GM12892 (cell line): ENCODE measurements at regions not wholly inside any gene's neighbourhood (a gene's known extent, or its start where the extent isn't known, plus 50 kb on each side); places are given as distances from the start of the nearest gene placed in this dataset.

Experiments
- DNase-seq: peaks from one replicate; pipeline ENCODE4 v3.0.0; 2011; ENCODE audit not compliant: insufficient read length
- FAIRE-seq: peaks from 2 replicates; lab custom pipeline; 2011; peaks lifted over from hg19 to GRCh38; lab: Jason Lieb, UNC
- POLR2A ChIP-seq: IDR thresholded peaks from 2 replicates; pipeline ENCODE4 v1.6.1; 2011; ENCODE audit warnings: low read depth, low read length, control low read depth
- POLR2AphosphoS5 ChIP-seq: IDR thresholded peaks from 2 replicates; pipeline ENCODE4 v1.6.1; 2011; ENCODE audit warnings: low read depth, low read length, control low read depth
- TAF1 ChIP-seq: IDR thresholded peaks from 2 replicates; pipeline ENCODE4 v1.6.1; 2011; ENCODE audit warnings: low read depth, mild to moderate bottlenecking, control low read depth, low read length, borderline replicate concordance

- FAIRE-seq: peak; percentile 14
Measured at GRCh38 chr5:65068410-65068809, 299.7 kb downstream of the CWC27 start.

GRCh38 chr5:65070026-65070425 is 301.3 kb downstream of the CWC27 start:
- DNase-seq: no peak
- TF ChIP-seq TAF1 (no peak), POLR2A (no peak), POLR2AphosphoS5 (no peak)

More at GRCh38 chr5:65068410-65068809, 299.7 kb downstream of the CWC27 start:
- TF ChIP-seq TAF1 (no peak), POLR2AphosphoS5 (no peak), POLR2A (no peak)
- no peak for DNase-seq

GRCh38 chr5:65072850-65073249 is 304.1 kb downstream of the CWC27 start:
- FAIRE-seq (peak; percentile 79), DNase-seq (no peak)
- TF ChIP-seq TAF1: no peak
- no peak for TF ChIP-seq POLR2AphosphoS5
- no peak for TF ChIP-seq POLR2A

More at GRCh38 chr5:65070026-65070425, 301.3 kb downstream of the CWC27 start:
- FAIRE-seq: peak; percentile 89

GRCh38 chr5:65073250-65073661 is 304.5 kb downstream of the CWC27 start:
- TF ChIP-seq TAF1 (no peak), POLR2AphosphoS5 (no peak), POLR2A (no peak)
- FAIRE-seq (no peak), DNase-seq (no peak)

- DNase-seq (no peak), FAIRE-seq (no peak)
- no peak for TF ChIP-seq POLR2A
- no peak for TF ChIP-seq TAF1
- no peak for TF ChIP-seq POLR2AphosphoS5
Measured at GRCh38 chr5:65075623-65076250, 307.0 kb downstream of the CWC27 start.

GRCh38 chr5:65076251-65076869 is 307.6 kb downstream of the CWC27 start:
- TF ChIP-seq POLR2A: no peak
- no peak for TF ChIP-seq POLR2AphosphoS5
- no peak for TF ChIP-seq TAF1
- FAIRE-seq (peak; percentile 63), DNase-seq (no peak)

- DNase-seq (no peak), FAIRE-seq (no peak)
- no peak for TF ChIP-seq TAF1
Measured at GRCh38 chr5:65077653-65078052, 308.9 kb downstream of the CWC27 start.

- no peak for TF ChIP-seq POLR2AphosphoS5
- TF ChIP-seq TAF1: no peak
- TF ChIP-seq POLR2A: no peak
- FAIRE-seq (peak; percentile 48), DNase-seq (no peak)
Measured at GRCh38 chr5:65078331-65078730, 309.6 kb downstream of the CWC27 start.

GRCh38 chr5:65081071-65081470 is 312.3 kb downstream of the CWC27 start:
- DNase-seq: no peak
- no peak for TF ChIP-seq TAF1
- no peak for TF ChIP-seq POLR2AphosphoS5
- TF ChIP-seq POLR2A: no peak
- FAIRE-seq: no peak

GRCh38 chr5:65084795-65085515 is 316.2 kb downstream of the CWC27 start:
- FAIRE-seq (no peak), DNase-seq (no peak)
- TF ChIP-seq POLR2A (no peak), POLR2AphosphoS5 (no peak), TAF1 (no peak)

GRCh38 chr5:65085516-65085850 is 316.8 kb downstream of the CWC27 start:
- TF ChIP-seq POLR2AphosphoS5 (no peak), TAF1 (no peak), POLR2A (no peak)
- FAIRE-seq (no peak), DNase-seq (no peak)

- FAIRE-seq (no peak), DNase-seq (no peak)
- TF ChIP-seq TAF1: no peak
- TF ChIP-seq POLR2AphosphoS5: no peak
- no peak for TF ChIP-seq POLR2A
Measured at GRCh38 chr5:65086234-65086890, 317.6 kb downstream of the CWC27 start.
